IPS-18c (cell line): ENCODE measurements at regions not wholly inside any gene's neighbourhood (a gene's known extent, or its start where the extent isn't known, plus 50 kb on each side); places are given as distances from the start of the nearest gene placed in this dataset.
"Not testable (repeated sequence)": the region's sequence is repeated elsewhere in the genome, so short reads cannot be mapped to it uniquely, and the experiment has no call there.

ENCODE experiments used
- H3K4me3 ChIP-seq: 2 replicates; pipeline ENCODE4 v1.7.0; 2013; ENCODE audit warnings: low read depth, mild to moderate bottlenecking, low read length, moderate library complexity; ENCODE audit not compliant: insufficient read depth
- H3K9me3 ChIP-seq: one replicate; pipeline ENCODE4 v1.6.1; 2013; ENCODE audit warnings: mild to moderate bottlenecking, low read length, moderate library complexity; ENCODE audit not compliant: control insufficient read depth, insufficient read depth

GRCh38 chr2:144724460-144724859 lies 204.5 kb upstream of the ZEB2 start:
- not testable (repeated sequence) for H3K9me3 ChIP-seq, H3K4me3 ChIP-seq

DNA sequence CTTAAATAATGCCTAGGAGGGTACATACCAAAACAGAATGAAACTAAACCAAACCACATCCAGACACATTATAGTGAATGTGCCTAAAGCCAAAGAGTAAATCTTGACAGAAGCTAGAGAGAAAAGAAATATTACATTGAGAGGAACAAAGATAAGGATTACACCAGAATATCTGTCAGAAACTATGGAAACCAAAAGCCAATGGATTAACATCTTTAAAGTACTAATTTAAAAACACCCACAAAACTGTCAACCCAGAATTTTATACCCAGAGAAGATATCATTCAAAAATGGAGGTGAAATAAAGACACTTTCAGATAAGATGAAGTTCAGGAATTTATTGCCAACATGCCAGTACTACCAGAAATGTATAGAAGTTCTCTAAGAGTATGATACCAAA lies 198.5 kb upstream of the ZEB2 start:
- Histone ChIP-seq H3K9me3 (no peaks in the 10 kb centered on the region), H3K4me3 (no peak overlapping the region)

DNA sequence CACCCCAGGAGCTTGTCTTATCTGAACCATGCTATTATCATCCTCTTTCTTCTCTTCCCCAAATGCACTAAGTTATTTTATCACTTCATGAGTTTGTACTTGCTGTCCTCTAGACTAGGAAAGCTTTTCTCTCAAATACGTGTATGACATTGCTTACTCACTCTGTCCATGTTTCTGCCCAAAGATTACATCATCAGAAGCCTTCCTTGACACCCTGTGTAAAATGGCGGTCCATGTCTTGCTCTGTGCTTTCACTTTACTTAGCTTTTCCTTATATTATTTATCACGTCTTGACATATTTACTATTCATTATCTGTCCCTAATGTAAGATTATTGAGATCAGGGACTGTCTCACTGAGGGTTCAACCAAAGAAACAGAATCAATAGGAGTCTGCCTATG lies 196.1 kb upstream of the ZEB2 start:
- Histone ChIP-seq H3K4me3 (no peak overlapping the region), H3K9me3 (no peaks in the 10 kb centered on the region)

DNA sequence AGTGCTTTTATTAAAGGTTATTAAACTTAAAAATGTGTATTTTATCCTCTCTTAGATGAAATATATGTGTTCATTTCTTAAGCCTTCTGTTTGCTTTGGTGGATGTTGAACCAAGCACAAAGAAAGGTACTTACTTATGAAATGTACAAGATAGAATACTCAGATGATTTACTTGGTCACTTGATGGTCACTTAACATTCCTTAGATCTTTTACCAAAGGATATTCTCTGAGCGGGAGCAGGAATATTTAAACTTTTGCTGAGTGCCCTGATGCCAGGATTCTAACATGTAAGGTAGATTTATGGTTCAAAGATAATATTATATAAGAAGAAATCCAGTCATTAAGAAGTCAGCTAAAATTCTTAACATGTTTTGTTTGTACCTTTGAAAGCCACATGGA lies 193.5 kb upstream of the ZEB2 start:
- H3K9me3 ChIP-seq = no peaks in the 10 kb centered on the region
- H3K4me3 ChIP-seq = no peak overlapping the region

GRCh38 chr2:144712550-144712940 lies 192.6 kb upstream of the ZEB2 start:
- Histone ChIP-seq H3K4me3 (no peak overlapping the region), H3K9me3 (no peaks in the 10 kb centered on the region)

- no peaks in the 10 kb centered on the region for H3K9me3 ChIP-seq
- H3K4me3 ChIP-seq = no peak overlapping the region
These were observed 192.0 kb upstream of the ZEB2 start for GRCh38 chr2:144711630-144712549.

DNA sequence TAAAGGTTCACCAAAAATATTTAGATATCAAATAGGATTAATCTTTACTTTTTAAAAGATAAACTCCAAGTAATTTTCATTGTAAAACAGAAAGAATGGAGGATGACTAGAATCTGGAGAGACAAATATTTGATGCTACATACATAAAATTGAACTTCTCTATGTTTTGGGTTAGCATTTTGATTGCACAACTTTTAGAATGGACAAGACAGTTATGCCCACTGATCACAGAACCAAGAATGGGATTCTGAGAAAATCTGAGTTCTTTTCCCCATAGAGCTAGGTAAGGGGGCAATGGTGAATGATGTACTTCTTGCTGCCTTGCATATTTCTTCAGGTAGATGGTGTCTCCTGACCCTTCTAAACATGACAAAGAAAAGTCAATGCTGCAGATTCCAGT lies 191.2 kb upstream of the ZEB2 start:
- Histone ChIP-seq H3K4me3 (no peak overlapping the region), H3K9me3 (no peaks in the 10 kb centered on the region)

DNA sequence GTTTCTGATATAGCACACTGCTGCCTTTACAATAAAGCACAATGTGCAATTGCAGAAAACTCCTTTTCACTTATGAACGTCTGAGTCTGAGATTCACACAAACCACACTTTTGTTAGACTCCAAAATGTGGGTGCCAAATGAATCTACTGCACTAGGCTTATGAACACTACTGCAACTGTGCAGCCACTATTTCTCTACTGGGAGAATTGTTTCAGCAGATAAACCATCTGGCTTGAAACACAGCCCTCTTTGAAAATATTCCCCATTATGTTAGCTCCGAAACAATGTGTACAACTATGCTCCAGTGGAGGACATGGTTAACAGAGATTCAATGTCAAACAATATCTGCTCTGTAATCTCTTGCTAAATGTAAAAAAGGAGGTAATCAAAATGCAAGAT lies 188.7 kb upstream of the ZEB2 start:
- Histone ChIP-seq H3K9me3 (no peaks in the 10 kb centered on the region), H3K4me3 (no peak overlapping the region)

GRCh38 chr2:144707736-144708326 lies 187.9 kb upstream of the ZEB2 start:
- H3K9me3 ChIP-seq = no peaks in the 10 kb centered on the region
- H3K4me3 ChIP-seq = no peak overlapping the region

- H3K9me3 ChIP-seq = no peaks in the 10 kb centered on the region
- H3K4me3 ChIP-seq = no peak overlapping the region
These were observed 186.7 kb upstream of the ZEB2 start for GRCh38 chr2:144706647-144707046.

GRCh38 chr2:144705328-144706245 lies 185.7 kb upstream of the ZEB2 start:
- no peaks in the 10 kb centered on the region for H3K9me3 ChIP-seq

DNA sequence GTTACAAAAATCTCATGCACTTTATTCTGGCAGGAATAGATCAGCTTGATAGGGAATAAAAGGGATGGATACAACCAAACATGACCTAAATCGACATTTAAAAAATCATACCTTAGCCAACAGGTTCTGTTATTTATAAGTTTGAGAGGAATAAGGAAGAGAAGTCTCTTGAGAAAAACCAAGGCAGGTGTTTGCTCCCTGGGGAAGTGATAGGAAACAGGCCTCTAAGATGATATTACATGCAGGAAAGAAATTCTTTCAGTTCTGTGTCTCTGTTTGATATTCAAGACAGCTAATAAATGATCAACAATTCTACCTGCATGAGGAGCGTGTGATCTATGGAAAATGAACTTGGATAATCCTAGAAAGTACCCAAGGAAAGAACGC lies 184.8 kb upstream of the ZEB2 start:
- Histone ChIP-seq H3K9me3 (no peaks in the 10 kb centered on the region), H3K4me3 (no peak overlapping the region)

More at GRCh38 chr2:144705328-144706245, 185.7 kb upstream of the ZEB2 start:
- H3K4me3 ChIP-seq = no peak overlapping the region

DNA sequence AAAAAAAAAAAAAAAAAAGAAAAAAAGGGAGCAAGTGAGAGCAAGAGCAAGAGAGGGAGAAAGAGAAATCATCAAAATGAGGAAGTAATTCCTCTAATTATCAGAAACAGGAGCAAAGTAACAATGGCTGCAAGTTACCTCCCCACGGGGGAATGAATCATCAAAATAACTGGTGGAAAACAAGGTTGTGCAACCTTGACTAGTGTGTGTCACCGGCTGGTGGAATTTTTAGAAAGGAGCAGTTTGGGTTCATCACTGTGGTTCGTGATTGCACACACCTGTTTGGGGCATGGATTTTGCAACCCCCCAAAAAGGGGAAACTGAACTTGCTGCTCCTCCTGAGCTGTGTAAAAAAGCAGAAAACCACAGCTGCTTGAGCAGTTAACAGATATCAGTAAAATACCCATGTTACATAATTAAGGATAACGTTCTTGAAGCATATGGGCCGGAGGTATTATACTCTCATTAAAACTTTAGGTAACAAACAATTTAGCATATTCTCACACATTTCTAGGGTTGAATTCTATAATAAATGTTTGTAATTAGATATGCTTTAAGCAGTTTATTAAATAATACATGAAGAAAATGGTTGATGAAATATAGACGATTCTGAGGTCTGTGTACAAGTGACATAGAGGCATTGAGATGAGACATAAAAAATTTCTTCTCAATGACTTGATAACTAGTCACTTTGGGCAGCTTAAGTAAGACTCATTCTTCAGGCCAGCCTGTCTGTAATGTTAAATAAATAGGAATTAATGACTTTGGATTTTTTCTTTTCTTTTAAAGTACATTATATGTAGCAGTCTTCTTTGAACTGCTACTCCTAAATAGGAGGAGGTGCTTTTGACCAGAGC lies 184.2 kb upstream of the ZEB2 start:
- H3K4me3 ChIP-seq = no peak overlapping the region
- no peaks in the 10 kb centered on the region for H3K9me3 ChIP-seq

- no peaks in the 10 kb centered on the region for H3K9me3 ChIP-seq
- H3K4me3 ChIP-seq = no peak overlapping the region
These were observed 182.1 kb upstream of the ZEB2 start for GRCh38 chr2:144702051-144702450.

DNA sequence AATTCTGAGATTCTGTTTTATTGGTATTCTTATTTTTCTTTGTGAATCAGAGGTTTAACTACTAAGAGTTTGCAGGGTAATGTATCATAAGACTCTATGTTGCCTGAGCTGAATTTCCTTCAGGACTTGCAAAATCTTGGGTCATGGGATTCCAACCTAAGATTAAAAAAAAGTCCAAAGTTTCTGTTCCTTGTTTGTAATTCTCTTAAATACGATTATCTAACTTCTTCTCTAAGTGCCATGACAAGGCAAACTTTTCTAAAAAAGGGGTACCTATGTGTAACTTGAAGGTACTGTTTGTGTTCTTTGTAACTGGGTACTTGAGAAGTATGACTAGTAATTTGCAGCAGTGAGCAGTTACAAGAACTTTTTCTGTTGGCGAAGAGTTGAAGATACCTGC lies 181.3 kb upstream of the ZEB2 start:
- Histone ChIP-seq H3K9me3 (no peaks in the 10 kb centered on the region), H3K4me3 (no peak overlapping the region)

- Histone ChIP-seq H3K4me3 (no peak overlapping the region), H3K9me3 (no peaks in the 10 kb centered on the region)
These were observed 178.2 kb upstream of the ZEB2 start for GRCh38 chr2:144698156-144698555.

DNA sequence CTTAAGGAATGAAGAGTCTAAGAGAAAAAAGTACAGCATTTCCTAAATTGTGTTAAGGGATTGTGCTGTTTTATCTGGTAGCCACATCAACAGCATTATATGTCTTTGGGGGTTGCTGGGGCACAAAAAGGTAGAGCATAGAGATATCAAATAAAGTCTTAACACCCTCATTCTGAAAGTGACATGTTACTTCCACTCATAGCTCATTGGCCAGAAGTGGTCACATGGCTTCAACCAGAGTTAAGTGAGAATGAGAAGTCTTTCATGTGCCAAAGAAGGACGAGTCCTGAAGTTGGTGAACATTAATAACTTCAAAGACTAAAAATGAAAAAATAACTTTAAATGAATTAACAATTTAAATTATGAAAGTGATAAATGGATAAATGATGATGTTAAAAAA lies 175.7 kb upstream of the ZEB2 start:
- H3K9me3 ChIP-seq = no peaks in the 10 kb centered on the region
- no peak overlapping the region for H3K4me3 ChIP-seq
